ENCODE measurements at regions not wholly inside any gene's neighbourhood (a gene's known extent, or its start where the extent isn't known, plus 50 kb on each side); places are given as distances from the start of the nearest gene placed in this dataset.

- TF ChIP-seq CTCF (IDR thresholded peaks at IDR 0.05), result no peak
- no peak for TF ChIP-seq EZH2 (IDR thresholded peaks at IDR 0.05; ENCODE audit: borderline replicate concordance, insufficient read depth, low read depth, low read length, poor library complexity, severe bottlenecking)
Observed at GRCh38 chr7:85829817-85830432, 643.1 kb upstream of the SEMA3D start.
